HepG2 (cell line): ENCODE measurements at regions not wholly inside any gene's neighbourhood (a gene's known extent, or its start where the extent isn't known, plus 50 kb on each side); places are given as distances from the start of the nearest gene placed in this dataset.

ENCODE experiments used
- AKAP8 ChIP-seq: sonication (generic); formaldehyde crosslinking; IDR thresholded peaks from 2 replicates; pipeline ENCODE4 v1.5.1; 2020; ENCODE audit warnings: mild to moderate bottlenecking, missing genetic modification reagents
- ARNT2 ChIP-seq: sonication (generic); formaldehyde crosslinking; IDR thresholded peaks from 2 replicates; pipeline ENCODE4 v1.8.0; 2022; ENCODE audit warnings: mild to moderate bottlenecking, low read depth, missing genetic modification reagents, moderate library complexity
- EED ChIP-seq: sonication (generic); formaldehyde crosslinking; IDR thresholded peaks from 2 replicates; pipeline ENCODE4 v1.5.0; 2020; ENCODE audit warnings: mild to moderate bottlenecking, missing genetic modification reagents
- GABPB1 ChIP-seq: IDR thresholded peaks from 2 replicates; pipeline ENCODE4 v1.6.1; 2016; ENCODE audit warnings: mild to moderate bottlenecking, missing genetic modification reagents, moderate library complexity, missing compliant biosample characterization
- HMGXB4 ChIP-seq, 2 experiments: sonication (generic) in 1 of 2; formaldehyde crosslinking in 1 of 2; IDR thresholded peaks; 2 replicates each; pipeline versions ENCODE4 v1.4.0 to v1.6.1; 2018 to 2020; ENCODE audit warnings: missing genetic modification reagents in 2 of 2, borderline replicate concordance in 1 of 2, low read depth in 1 of 2, mild to moderate bottlenecking in 1 of 2, missing biosample characterization in 1 of 2
- HNRNPL ChIP-seq: fragments of 200-400 bp; formaldehyde crosslinking; IDR thresholded peaks from 2 replicates; pipeline ENCODE4 v1.6.1; 2017; ENCODE audit warnings: mild to moderate bottlenecking, low read depth, low read length
- HOXA7 ChIP-seq: sonication (generic); formaldehyde crosslinking; IDR thresholded peaks from 2 replicates; pipeline ENCODE4 v1.8.1; 2022; ENCODE audit warnings: mild to moderate bottlenecking, missing genetic modification reagents, moderate library complexity
- KDM3A ChIP-seq: IDR thresholded peaks from 2 replicates; pipeline ENCODE4 v1.6.1; 2018; ENCODE audit warnings: low read depth, missing compliant biosample characterization
- MATR3 ChIP-seq: sonication (generic); formaldehyde crosslinking; IDR thresholded peaks from 2 replicates; pipeline ENCODE4 v1.4.0; 2020; ENCODE audit warnings: missing genetic modification reagents
- NR2F6 ChIP-seq, 2 experiments: IDR thresholded peaks; 2 replicates each; pipeline ENCODE4 v1.6.1; 2016; ENCODE audit warnings: antibody characterized with exemption in 1 of 2, mild to moderate bottlenecking in 1 of 2
- PCBP2 ChIP-seq: fragments of 200-400 bp; formaldehyde crosslinking; optimal IDR thresholded peaks from 2 replicates; pipeline ENCODE3; 2018; ENCODE audit warnings: low read length, low read depth; ENCODE audit not compliant: poor library complexity, severe bottlenecking
- SATB2 ChIP-seq: sonication (generic); formaldehyde crosslinking; IDR thresholded peaks from 2 replicates; pipeline ENCODE4 v1.5.0; 2020; ENCODE audit warnings: missing genetic modification reagents
- SOX13 ChIP-seq, 3 experiments: fragments of 450-650 bp in 1 of 3; sonication (generic) in 1 of 3; formaldehyde crosslinking in 1 of 3; IDR thresholded peaks in 2 of 3; conservative IDR thresholded peaks in 1 of 3; 2 replicates each; pipeline versions ENCODE4 v1.5.0 to v1.6.1; 2016 to 2020; ENCODE audit warnings: antibody characterized with exemption in 1 of 3, mild to moderate bottlenecking in 1 of 3, missing compliant biosample characterization in 1 of 3, missing genetic modification reagents in 1 of 3, moderate library complexity in 1 of 3
- ZBTB21 ChIP-seq: sonication (generic); formaldehyde crosslinking; IDR thresholded peaks from 2 replicates; pipeline ENCODE4 v1.4.0; 2020; ENCODE audit warnings: missing genetic modification reagents
- ZKSCAN5 ChIP-seq: sonication (generic); formaldehyde crosslinking; IDR thresholded peaks from 2 replicates; pipeline ENCODE4 v1.5.1; 2020; ENCODE audit warnings: mild to moderate bottlenecking, missing genetic modification reagents
- ZNF34 ChIP-seq: sonication (generic); formaldehyde crosslinking; IDR thresholded peaks from 2 replicates; pipeline ENCODE4 v1.4.0; 2020; ENCODE audit warnings: mild to moderate bottlenecking, missing genetic modification reagents, borderline replicate concordance
- ZNF766 ChIP-seq: sonication (generic); formaldehyde crosslinking; IDR thresholded peaks from 2 replicates; pipeline ENCODE4 v1.5.0; 2020; ENCODE audit warnings: missing genetic modification reagents, borderline replicate concordance
- ZSCAN25 ChIP-seq: sonication (generic); formaldehyde crosslinking; IDR thresholded peaks from 2 replicates; pipeline ENCODE4 v1.8.0; 2022; ENCODE audit warnings: mild to moderate bottlenecking, missing genetic modification reagents
- TF ChIP-seq, protein P1 (sequence below): sonication (generic); formaldehyde crosslinking; IDR thresholded peaks from 2 replicates; pipeline ENCODE4 v1.4.0; 2020; ENCODE audit warnings: mild to moderate bottlenecking, missing genetic modification reagents
- TF ChIP-seq, protein P2 (sequence below): sonication (generic); formaldehyde crosslinking; IDR thresholded peaks from 2 replicates; pipeline ENCODE4 v1.8.0; 2022; ENCODE audit warnings: missing genetic modification reagents, mild to moderate bottlenecking, inconsistent platforms, borderline replicate concordance
- TF ChIP-seq, protein P3 (sequence below): sonication (generic); formaldehyde crosslinking; IDR thresholded peaks from 2 replicates; pipeline ENCODE4 v1.8.0; 2022; ENCODE audit warnings: mild to moderate bottlenecking, missing genetic modification reagents, moderate library complexity
- TF ChIP-seq, protein P4 (sequence below): sonication (generic); formaldehyde crosslinking; IDR thresholded peaks from 2 replicates; pipeline ENCODE4 v1.8.0; 2022; ENCODE audit warnings: missing genetic modification reagents, mild to moderate bottlenecking, borderline replicate concordance
- TF ChIP-seq, protein P5 (sequence below): sonication (generic); formaldehyde crosslinking; IDR thresholded peaks from 2 replicates; pipeline ENCODE4 v1.8.0; 2022; ENCODE audit warnings: mild to moderate bottlenecking, missing genetic modification reagents

- TF ChIP-seq, protein P1, sequence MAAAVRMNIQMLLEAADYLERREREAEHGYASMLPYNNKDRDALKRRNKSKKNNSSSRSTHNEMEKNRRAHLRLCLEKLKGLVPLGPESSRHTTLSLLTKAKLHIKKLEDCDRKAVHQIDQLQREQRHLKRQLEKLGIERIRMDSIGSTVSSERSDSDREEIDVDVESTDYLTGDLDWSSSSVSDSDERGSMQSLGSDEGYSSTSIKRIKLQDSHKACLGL: no peak
- TF ChIP-seq NR2F6 (IDR thresholded peaks at IDR 0.05) (no peak), NR2F6 (CRISPR knock-in tag; IDR thresholded peaks at IDR 0.05) (no peak), HNRNPL (peak; percentile 99), SATB2 (CRISPR knock-in tag) (no peak), AKAP8 (CRISPR knock-in tag) (no peak), ZNF34 (CRISPR knock-in tag) (no peak), HOXA7 (CRISPR knock-in tag) (no peak), ARNT2 (no peak), HMGXB4 (CRISPR knock-in tag; IDR thresholded peaks at IDR 0.05; ENCODE audit: borderline replicate concordance in 1 of 2, low read depth in 1 of 2) (peak in 1 of 2 experiments; percentile 45; a peak in 2 of 4 replicates), MATR3 (CRISPR knock-in tag) (no peak), KDM3A (CRISPR knock-in tag) (no peak), PCBP2 (no peak), EED (CRISPR knock-in tag) (no peak), ZKSCAN5 (no peak), ZNF766 (CRISPR knock-in tag) (no peak), ZBTB21 (no peak), GABPB1 (CRISPR knock-in tag) (no peak), ZSCAN25 (no peak), SOX13 (IDR thresholded peaks at IDR 0.05) (no peak), SOX13 (CRISPR knock-in tag; conservative IDR thresholded peaks at IDR 0.05 in 1 of 2, IDR thresholded peaks at IDR 0.05 in 1 of 2) (peak in 1 of 2 experiments; percentile 44; a peak in 1 of 4 replicates)
- TF ChIP-seq, protein P2, sequence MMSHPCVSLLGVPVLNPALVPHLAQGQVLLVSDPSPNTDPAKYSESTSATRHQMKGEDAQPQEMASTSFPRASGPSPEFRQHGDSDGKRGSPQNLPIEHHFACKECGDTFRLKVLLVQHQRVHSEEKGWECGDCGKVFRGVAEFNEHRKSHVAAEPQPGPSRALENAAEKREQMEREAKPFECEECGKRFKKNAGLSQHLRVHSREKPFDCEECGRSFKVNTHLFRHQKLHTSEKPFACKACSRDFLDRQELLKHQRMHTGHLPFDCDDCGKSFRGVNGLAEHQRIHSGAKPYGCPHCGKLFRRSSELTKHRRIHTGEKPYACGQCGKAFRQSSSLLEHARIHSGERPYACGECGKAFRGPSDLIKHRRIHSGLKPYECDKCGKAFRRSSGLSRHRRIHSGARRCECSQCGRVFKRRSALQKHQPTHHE (CRISPR knock-in tag): no peak
- TF ChIP-seq, protein P3, sequence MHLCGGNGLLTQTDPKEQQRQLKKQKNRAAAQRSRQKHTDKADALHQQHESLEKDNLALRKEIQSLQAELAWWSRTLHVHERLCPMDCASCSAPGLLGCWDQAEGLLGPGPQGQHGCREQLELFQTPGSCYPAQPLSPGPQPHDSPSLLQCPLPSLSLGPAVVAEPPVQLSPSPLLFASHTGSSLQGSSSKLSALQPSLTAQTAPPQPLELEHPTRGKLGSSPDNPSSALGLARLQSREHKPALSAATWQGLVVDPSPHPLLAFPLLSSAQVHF: no peak
- TF ChIP-seq, protein P4, sequence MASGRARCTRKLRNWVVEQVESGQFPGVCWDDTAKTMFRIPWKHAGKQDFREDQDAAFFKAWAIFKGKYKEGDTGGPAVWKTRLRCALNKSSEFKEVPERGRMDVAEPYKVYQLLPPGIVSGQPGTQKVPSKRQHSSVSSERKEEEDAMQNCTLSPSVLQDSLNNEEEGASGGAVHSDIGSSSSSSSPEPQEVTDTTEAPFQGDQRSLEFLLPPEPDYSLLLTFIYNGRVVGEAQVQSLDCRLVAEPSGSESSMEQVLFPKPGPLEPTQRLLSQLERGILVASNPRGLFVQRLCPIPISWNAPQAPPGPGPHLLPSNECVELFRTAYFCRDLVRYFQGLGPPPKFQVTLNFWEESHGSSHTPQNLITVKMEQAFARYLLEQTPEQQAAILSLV (CRISPR knock-in tag): no peak
- TF ChIP-seq, protein P5, sequence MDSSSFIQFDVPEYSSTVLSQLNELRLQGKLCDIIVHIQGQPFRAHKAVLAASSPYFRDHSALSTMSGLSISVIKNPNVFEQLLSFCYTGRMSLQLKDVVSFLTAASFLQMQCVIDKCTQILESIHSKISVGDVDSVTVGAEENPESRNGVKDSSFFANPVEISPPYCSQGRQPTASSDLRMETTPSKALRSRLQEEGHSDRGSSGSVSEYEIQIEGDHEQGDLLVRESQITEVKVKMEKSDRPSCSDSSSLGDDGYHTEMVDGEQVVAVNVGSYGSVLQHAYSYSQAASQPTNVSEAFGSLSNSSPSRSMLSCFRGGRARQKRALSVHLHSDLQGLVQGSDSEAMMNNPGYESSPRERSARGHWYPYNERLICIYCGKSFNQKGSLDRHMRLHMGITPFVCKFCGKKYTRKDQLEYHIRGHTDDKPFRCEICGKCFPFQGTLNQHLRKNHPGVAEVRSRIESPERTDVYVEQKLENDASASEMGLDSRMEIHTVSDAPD (CRISPR knock-in tag): peak; percentile 88; the same call in 1 of the 2 replicates
These were observed 57.6 kb downstream of the NCOR2 start (continued) for GRCh38 chr12:124509676-124510300.
